ENCODE measurements at regions not wholly inside any gene's neighbourhood (a gene's known extent, or its start where the extent isn't known, plus 50 kb on each side); places are given as distances from the start of the nearest gene placed in this dataset.
"Not testable (repeated sequence)": the region's sequence is repeated elsewhere in the genome, so short reads cannot be mapped to it uniquely, and the experiment has no call there.

- TF ChIP-seq POLR2AphosphoS5, POLR2A, CTCF (IDR thresholded peaks at IDR 0.05): not testable (repeated sequence)
Measured at GRCh38 chr5:13578311-13579039, 366.0 kb downstream of the DNAH5 start.
